A549 (cell line): ENCODE measurements at regions not wholly inside any gene's neighbourhood (a gene's known extent, or its start where the extent isn't known, plus 50 kb on each side); places are given as distances from the start of the nearest gene placed in this dataset.

Experiments used
- ATAC-seq, 2 experiments: fragments of 200-7000 bp in 1 of 2; fragments of >200 bp in 1 of 2; cut with Nextera tagmentation in 1 of 2; cut with Tn5 transposase in 1 of 2; 3 replicates each; pipeline versions ENCODE4 v1.8.0 to v1.9.1; 2018 to 2020; ENCODE audit warnings: mild to moderate bottlenecking in 1 of 2, moderate library complexity in 1 of 2
- CTCF ChIA-PET: fragments of 300-600 bp; sonication (Branson Sonifier 250); formaldehyde crosslinking; extraction: SDS; loops from one replicate; lab custom pipeline; 2021; ENCODE audit warnings: antibody characterized with exemption, inconsistent platforms; lab: Yijun Ruan, JAX
- POLR2A ChIA-PET: fragments of 350-600 bp; formaldehyde crosslinking; extraction: SDS; loops from one replicate; lab custom pipeline; 2021; ENCODE audit warnings: antibody characterized with exemption, inconsistent platforms; lab: Yijun Ruan, JAX
- DNase-seq, 2 experiments: peaks; one replicate each; pipeline versions ENCODE4 v3.0.0 to v3.0.0-alpha.2; 2011 to 2016; ENCODE audit warnings: low read depth in 1 of 2, low spot score in 1 of 2
- FAIRE-seq: peaks from 2 replicates; lab custom pipeline; 2011; peaks lifted over from hg19 to GRCh38; lab: Jason Lieb, UNC
- H3K27ac ChIP-seq, 2 experiments: fragments of >200 bp; sonication (Bioruptor Twin); formaldehyde crosslinking; 3 replicates each; pipeline ENCODE4 v1.5.1; 2016 to 2017
- H3K4me1 ChIP-seq: fragments of >200 bp; sonication (Bioruptor Twin); formaldehyde crosslinking; 3 replicates; pipeline ENCODE4 v1.6.1; 2016
- H3K4me2 ChIP-seq: fragments of >200 bp; sonication (Bioruptor Twin); formaldehyde crosslinking; 3 replicates; pipeline ENCODE4 v1.6.1; 2016
- H3K4me3 ChIP-seq: fragments of >200 bp; sonication (Bioruptor Twin); formaldehyde crosslinking; 3 replicates; pipeline ENCODE4 v1.5.1; 2016
- H3K9me3 ChIP-seq: fragments of >200 bp; sonication (Bioruptor Twin); formaldehyde crosslinking; 3 replicates; pipeline ENCODE4 v1.6.1; 2016
- ATOH8 ChIP-seq: fragments of 250-450 bp; sonication (Bioruptor Pico); IDR thresholded peaks from 2 replicates; pipeline ENCODE4 v1.5.0; 2020; ENCODE audit warnings: low read depth, mild to moderate bottlenecking, moderate library complexity
- BCL3 ChIP-seq: fragments of >200 bp; sonication (Bioruptor Twin); formaldehyde crosslinking; IDR thresholded peaks from 3 replicates; pipeline ENCODE4 v1.6.1; 2016
- CBX2 ChIP-seq: fragments of 200-600 bp; sonication (generic); IDR thresholded peaks from 2 replicates; pipeline ENCODE4 v1.6.1; 2016; ENCODE audit warnings: low read depth, mild to moderate bottlenecking, borderline replicate concordance
- CBX8 ChIP-seq: fragments of 200-600 bp; sonication (generic); IDR thresholded peaks from 2 replicates; pipeline ENCODE4 v1.6.1; 2016
- CHD4 ChIP-seq: fragments of 200-600 bp; sonication (generic); IDR thresholded peaks from 2 replicates; pipeline ENCODE4 v1.6.1; 2016; ENCODE audit warnings: antibody characterized with exemption, mild to moderate bottlenecking, borderline replicate concordance
- E2F6 ChIP-seq: IDR thresholded peaks from 2 replicates; pipeline ENCODE4 v1.6.1; 2012; ENCODE audit warnings: low read depth, borderline replicate concordance
- EHF ChIP-seq: fragments of 250-450 bp; sonication (Bioruptor Pico); IDR thresholded peaks from 2 replicates; pipeline ENCODE4 v1.5.0; 2020; ENCODE audit warnings: mild to moderate bottlenecking
- ESRRA ChIP-seq: fragments of 150-350 bp; IDR thresholded peaks from 2 replicates; pipeline ENCODE4 v1.6.1; 2014; ENCODE audit warnings: mild to moderate bottlenecking, low read length, borderline replicate concordance
- FOSB ChIP-seq: fragments of 250-450 bp; sonication (Bioruptor Pico); IDR thresholded peaks from 2 replicates; pipeline ENCODE4 v1.5.0; 2020; ENCODE audit warnings: mild to moderate bottlenecking, moderate library complexity
- FOSL2 ChIP-seq, 2 experiments: fragments of 450-650 bp in 1 of 2; fragments of >200 bp in 1 of 2; sonication (Bioruptor Twin) in 1 of 2; formaldehyde crosslinking; IDR thresholded peaks; 2 replicates each; pipeline versions ENCODE4 v1.5.0 to v1.6.1; 2016 to 2020; ENCODE audit warnings: mild to moderate bottlenecking in 1 of 2, moderate library complexity in 1 of 2
- FOXS1 ChIP-seq: fragments of 250-450 bp; sonication (Bioruptor Pico); IDR thresholded peaks from 2 replicates; pipeline ENCODE4 v1.5.0; 2020; ENCODE audit warnings: mild to moderate bottlenecking, moderate library complexity
- GATA3 ChIP-seq: IDR thresholded peaks from 2 replicates; pipeline ENCODE4 v1.6.1; 2012; ENCODE audit warnings: borderline replicate concordance
- HEYL ChIP-seq: fragments of 250-450 bp; sonication (Bioruptor Pico); IDR thresholded peaks from 2 replicates; pipeline ENCODE4 v1.8.0; 2021; ENCODE audit warnings: mild to moderate bottlenecking, moderate library complexity
- JUNB ChIP-seq: fragments of >200 bp; sonication (Bioruptor Twin); formaldehyde crosslinking; IDR thresholded peaks from 2 replicates; pipeline ENCODE4 v1.6.1; 2016
- KDM1A ChIP-seq: fragments of 200-600 bp; sonication (generic); IDR thresholded peaks from 2 replicates; pipeline ENCODE4 v1.6.1; 2016; ENCODE audit warnings: low read depth, mild to moderate bottlenecking
- MAZ ChIP-seq: fragments of 150-350 bp; IDR thresholded peaks from 2 replicates; pipeline ENCODE4 v1.6.1; 2014; ENCODE audit warnings: antibody characterized with exemption, low read depth, low read length, borderline replicate concordance
- PBX3 ChIP-seq: IDR thresholded peaks from 2 replicates; pipeline ENCODE4 v1.6.1; 2012
- POLR2A ChIP-seq: IDR thresholded peaks from 2 replicates; pipeline ENCODE4 v1.6.1; 2012; ENCODE audit warnings: mild to moderate bottlenecking, low read length
- POLR2AphosphoS2 ChIP-seq: conservative IDR thresholded peaks from 2 replicates; pipeline ENCODE4 v1.6.1; 2012; ENCODE audit warnings: low read length, improper control_type of control experiment, inconsistent platforms
- RAD21 ChIP-seq, 2 experiments: fragments of >200 bp in 1 of 2; sonication (Bioruptor Twin) in 1 of 2; formaldehyde crosslinking in 1 of 2; IDR thresholded peaks in 1 of 2; conservative IDR thresholded peaks in 1 of 2; 2 replicates in 1 of 2; 3 replicates in 1 of 2; pipeline ENCODE4 v1.6.1; 2012 to 2018; ENCODE audit warnings: inconsistent platforms in 1 of 2
- RCOR1 ChIP-seq: fragments of 150-350 bp; IDR thresholded peaks from 2 replicates; pipeline ENCODE4 v1.6.1; 2014; ENCODE audit warnings: antibody characterized with exemption, low read length, low read depth
- SMC3 ChIP-seq: fragments of >200 bp; sonication (Bioruptor Twin); formaldehyde crosslinking; IDR thresholded peaks from 3 replicates; pipeline ENCODE4 v1.6.1; 2018; ENCODE audit warnings: inconsistent platforms
- TP53 ChIP-seq: fragments of 250-450 bp; sonication (Bioruptor Pico); IDR thresholded peaks from 2 replicates; pipeline ENCODE4 v1.5.0; 2021; ENCODE audit warnings: mild to moderate bottlenecking, moderate library complexity
- ZFP36 ChIP-seq: fragments of 450-650 bp; IDR thresholded peaks from 2 replicates; pipeline ENCODE4 v1.6.1; 2014; ENCODE audit warnings: borderline replicate concordance; ENCODE audit not compliant: partially characterized antibody
- WGBS: methylation state at CpG from one replicate; pipeline ENCODE4 v1.1.6; 2017; ENCODE audit errors: missing lambda C conversion rate; 5-methylcytosine and 5-hydroxymethylcytosine counted together

GRCh38 chr16:26668026-26668425 is 398.7 kb upstream of the C16orf82 start:
- no peak for DNase-seq
- H3K9me3 ChIP-seq, result no peaks in the 10 kb centered on the region
- ATAC-seq, result no peak

GRCh38 chr16:26672206-26672605 is 394.5 kb upstream of the C16orf82 start:
- no peak for TF ChIP-seq EHF (CRISPR knock-in tag)
- no peak for TF ChIP-seq JUNB
- TF ChIP-seq FOXS1, result no peak
- no peak for TF ChIP-seq POLR2A
- no peak for TF ChIP-seq FOSL2 (IDR thresholded peaks at IDR 0.05)
- no peak for TF ChIP-seq FOSL2 (CRISPR knock-in tag; IDR thresholded peaks at IDR 0.05)
- no peak for TF ChIP-seq TP53 (CRISPR knock-in tag)
- no peak for TF ChIP-seq GATA3
- no peak for TF ChIP-seq BCL3
- no peak for TF ChIP-seq MAZ
- TF ChIP-seq CBX8, result no peak
- no peak for TF ChIP-seq CBX2
- TF ChIP-seq SMC3, result no peak
- no peak for TF ChIP-seq PBX3
- TF ChIP-seq HEYL (CRISPR knock-in tag), result no peak
- Histone ChIP-seq H3K4me2 (no peak overlapping the region), H3K27ac (no peak overlapping the region), H3K9me3 (no peaks in the 10 kb centered on the region), H3K4me3 (no peak overlapping the region), H3K4me1 (no peaks in the 10 kb centered on the region)
- CTCF ChIA-PET, result no interaction called here
- POLR2A ChIA-PET, result no interaction called here
- WGBS, result 5% methylated on average over 3 of the region's 6 CpGs
- ATAC-seq (no peak), DNase-seq (no peak), FAIRE-seq (no peak)

More at GRCh38 chr16:26668026-26668425, 398.7 kb upstream of the C16orf82 start:
- FAIRE-seq, result no peak
- POLR2A ChIA-PET, result no interaction called here
- H3K27ac ChIP-seq, result no peak overlapping the region
- 0% methylated on average over 8 of the region's 8 CpGs for WGBS
- H3K4me1 ChIP-seq, result no peaks in the 10 kb centered on the region
- no peak overlapping the region for H3K4me3 ChIP-seq
- H3K4me2 ChIP-seq, result no peak overlapping the region
- CTCF ChIA-PET, result no interaction called here
- TF ChIP-seq POLR2AphosphoS2 (no peak), ATOH8 (CRISPR knock-in tag) (no peak), CHD4 (no peak), EHF (CRISPR knock-in tag) (no peak), ESRRA (no peak), ZFP36 (no peak), FOXS1 (no peak), GATA3 (no peak)

- FAIRE-seq, result no peak
These were observed 393.7 kb upstream of the C16orf82 start for GRCh38 chr16:26673011-26673410.

More at GRCh38 chr16:26673011-26673410, 393.7 kb upstream of the C16orf82 start:
- H3K4me3 ChIP-seq, result no peak overlapping the region
- ATAC-seq (no peak), DNase-seq (no peak)
- H3K4me1 ChIP-seq, result no peaks in the 10 kb centered on the region
- WGBS, result 30% methylated on average over 3 of the region's 3 CpGs
- no peak for TF ChIP-seq RAD21 (conservative IDR thresholded peaks at IDR 0.05 in 1 of 2, IDR thresholded peaks at IDR 0.05 in 1 of 2)
- no peak for TF ChIP-seq KDM1A
- no peak for TF ChIP-seq RCOR1
- TF ChIP-seq FOSB (CRISPR knock-in tag), result no peak
- TF ChIP-seq ESRRA, result no peak
- no peak for TF ChIP-seq ATOH8 (CRISPR knock-in tag)
- no peak for TF ChIP-seq POLR2A
- no peak for TF ChIP-seq E2F6
- no peak for TF ChIP-seq POLR2AphosphoS2
- TF ChIP-seq BCL3, result no peak
- ChIA-PET POLR2A (no interaction called here), CTCF (no interaction called here)
- H3K27ac ChIP-seq, result no peak overlapping the region
- H3K4me2 ChIP-seq, result no peak overlapping the region
- H3K9me3 ChIP-seq, result no peaks in the 10 kb centered on the region
